Keratinocyte (primary cell): ENCODE measurements at regions not wholly inside any gene's neighbourhood (a gene's known extent, or its start where the extent isn't known, plus 50 kb on each side); places are given as distances from the start of the nearest gene placed in this dataset.
"Not testable (repeated sequence)": the region's sequence is repeated elsewhere in the genome, so short reads cannot be mapped to it uniquely, and the experiment has no call there.

ENCODE experiments used
- EZH2 ChIP-seq: IDR thresholded peaks from one replicate; pipeline ENCODE4 v1.6.1; 2012; ENCODE audit warnings: inconsistent platforms, mild to moderate bottlenecking, low read length, moderate library complexity
- TF ChIP-seq, protein P1 (sequence below), 3 experiments: IDR thresholded peaks in 1 of 3; conservative IDR thresholded peaks in 1 of 3; optimal IDR thresholded peaks in 1 of 3; 2 replicates in 2 of 3; 3 replicates in 1 of 3; pipeline versions ENCODE3 to v1.5.1; 2011; ENCODE audit warnings: low read length in 3 of 3, mild to moderate bottlenecking in 3 of 3, moderate library complexity in 2 of 3, control low read depth in 1 of 3, inconsistent platforms in 1 of 3; ENCODE audit not compliant: insufficient read depth in 2 of 3; ENCODE audit errors: extremely low read depth in 1 of 3

DNA sequence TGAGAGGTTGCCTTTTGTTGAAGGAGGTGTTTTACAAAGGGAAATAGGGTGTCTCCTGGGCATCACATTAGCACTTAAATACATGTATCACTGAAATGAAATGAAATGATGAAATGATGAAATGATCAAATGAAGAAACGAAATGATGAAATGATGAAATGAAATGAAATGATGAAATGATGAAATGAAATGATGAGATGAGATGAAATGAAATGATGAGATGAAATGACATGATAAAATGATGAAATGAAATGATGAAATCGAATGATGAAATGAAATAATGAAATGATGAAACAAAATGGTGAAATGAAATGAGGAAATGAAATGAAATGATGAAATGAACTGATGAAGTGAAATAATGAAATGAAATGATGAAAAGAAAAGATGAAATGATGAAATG lies 137.6 kb upstream of the ERV3-1 start:
- TF ChIP-seq EZH2: not testable (repeated sequence)
- TF ChIP-seq, protein P1, sequence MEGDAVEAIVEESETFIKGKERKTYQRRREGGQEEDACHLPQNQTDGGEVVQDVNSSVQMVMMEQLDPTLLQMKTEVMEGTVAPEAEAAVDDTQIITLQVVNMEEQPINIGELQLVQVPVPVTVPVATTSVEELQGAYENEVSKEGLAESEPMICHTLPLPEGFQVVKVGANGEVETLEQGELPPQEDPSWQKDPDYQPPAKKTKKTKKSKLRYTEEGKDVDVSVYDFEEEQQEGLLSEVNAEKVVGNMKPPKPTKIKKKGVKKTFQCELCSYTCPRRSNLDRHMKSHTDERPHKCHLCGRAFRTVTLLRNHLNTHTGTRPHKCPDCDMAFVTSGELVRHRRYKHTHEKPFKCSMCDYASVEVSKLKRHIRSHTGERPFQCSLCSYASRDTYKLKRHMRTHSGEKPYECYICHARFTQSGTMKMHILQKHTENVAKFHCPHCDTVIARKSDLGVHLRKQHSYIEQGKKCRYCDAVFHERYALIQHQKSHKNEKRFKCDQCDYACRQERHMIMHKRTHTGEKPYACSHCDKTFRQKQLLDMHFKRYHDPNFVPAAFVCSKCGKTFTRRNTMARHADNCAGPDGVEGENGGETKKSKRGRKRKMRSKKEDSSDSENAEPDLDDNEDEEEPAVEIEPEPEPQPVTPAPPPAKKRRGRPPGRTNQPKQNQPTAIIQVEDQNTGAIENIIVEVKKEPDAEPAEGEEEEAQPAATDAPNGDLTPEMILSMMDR (optimal IDR thresholded peaks at IDR 0.05 in 1 of 3, IDR thresholded peaks at IDR 0.05 in 1 of 3, conservative IDR thresholded peaks at IDR 0.05 in 1 of 3; ENCODE audit: extremely low read depth in 1 of 3, insufficient read depth in 2 of 3, low read length in 3 of 3): not testable (repeated sequence)
